Nephron (organoid): ENCODE measurements at regions not wholly inside any gene's neighbourhood (a gene's known extent, or its start where the extent isn't known, plus 50 kb on each side); places are given as distances from the start of the nearest gene placed in this dataset.

Experiments
- H3K27ac Mint-ChIP-seq, 3 experiments: 2 replicates each; pipeline ENCODE4 v1.8.0; 2020; ENCODE audit warnings: mixed read lengths in 3 of 3, mild to moderate bottlenecking in 2 of 3, moderate library complexity in 1 of 3
- H3K27me3 Mint-ChIP-seq: 2 replicates; pipeline ENCODE4 v1.8.0; 2021; ENCODE audit warnings: low read depth, mild to moderate bottlenecking, moderate library complexity, mixed read lengths
- H3K36me3 Mint-ChIP-seq: 2 replicates; pipeline ENCODE4 v1.8.0; 2020; ENCODE audit warnings: low read depth, mixed read lengths
- H3K4me1 Mint-ChIP-seq: 2 replicates; pipeline ENCODE4 v1.8.0; 2020; ENCODE audit warnings: mixed read lengths
- H3K4me3 Mint-ChIP-seq, 3 experiments: 2 replicates each; pipeline ENCODE4 v1.8.0; 2020; ENCODE audit warnings: mild to moderate bottlenecking in 3 of 3, mixed read lengths in 3 of 3, moderate library complexity in 2 of 3
- H3K9me3 Mint-ChIP-seq: 2 replicates; pipeline ENCODE4 v1.8.0; 2020; ENCODE audit warnings: mixed read lengths
- CTCF ChIP-seq, 3 experiments: fragments of 200-600 bp; sonication (generic); IDR thresholded peaks; one replicate each; pipeline ENCODE4 v1.5.0; 2021; ENCODE audit warnings: antibody characterized with exemption in 3 of 3; ENCODE audit not compliant: unreplicated experiment in 3 of 3

GRCh38 chr17:77304051-77304745, 163.4 kb downstream of the SEC14L1 start:
- no peak overlapping the region for H3K4me3 Mint-ChIP-seq
- H3K27me3 Mint-ChIP-seq: peaks cover 3% of the 10 kb centered on the region
- H3K9me3 Mint-ChIP-seq: no peaks in the 10 kb centered on the region
- H3K4me1 Mint-ChIP-seq: peaks cover 38% of the 10 kb centered on the region
- H3K27ac Mint-ChIP-seq: peak overlapping the region; percentile 66 to 90 (median 85)
- no peaks in the 10 kb centered on the region for H3K36me3 Mint-ChIP-seq
- no peak for TF ChIP-seq CTCF (IDR thresholded peaks at IDR 0.05; ENCODE audit: unreplicated experiment in 3 of 3)

- peak overlapping the region; percentile 66 to 90 (median 85) for H3K27ac Mint-ChIP-seq
- no peak overlapping the region for H3K4me3 Mint-ChIP-seq
- H3K27me3 Mint-ChIP-seq: peaks cover 3% of the 10 kb centered on the region
- H3K4me1 Mint-ChIP-seq: peaks cover 41% of the 10 kb centered on the region
- TF ChIP-seq CTCF (IDR thresholded peaks at IDR 0.05; ENCODE audit: unreplicated experiment in 3 of 3): no peak
- H3K9me3 Mint-ChIP-seq: no peaks in the 10 kb centered on the region
- H3K36me3 Mint-ChIP-seq: no peaks in the 10 kb centered on the region
Measured at GRCh38 chr17:77304746-77305473, 164.1 kb downstream of the SEC14L1 start.

- Mint-ChIP-seq H3K9me3 (no peaks in the 10 kb centered on the region), H3K27me3 (peaks cover 3% of the 10 kb centered on the region)
- no peak for TF ChIP-seq CTCF (IDR thresholded peaks at IDR 0.05; ENCODE audit: unreplicated experiment in 3 of 3)
Measured at GRCh38 chr17:77306048-77306789, 165.4 kb downstream of the SEC14L1 start.

GRCh38 chr17:77306790-77307478, 166.2 kb downstream of the SEC14L1 start:
- Mint-ChIP-seq H3K4me1 (peaks cover 54% of the 10 kb centered on the region), H3K27ac (peak overlapping the region; percentile 83 to 91 (median 88)), H3K4me3 (peak overlapping the region in 2 of 3 experiments; percentile 35 to 36), H3K27me3 (peaks cover 3% of the 10 kb centered on the region), H3K36me3 (no peaks in the 10 kb centered on the region), H3K9me3 (no peaks in the 10 kb centered on the region)
- no peak for TF ChIP-seq CTCF (IDR thresholded peaks at IDR 0.05; ENCODE audit: unreplicated experiment in 3 of 3)

More at GRCh38 chr17:77306048-77306789, 165.4 kb downstream of the SEC14L1 start:
- H3K4me1 Mint-ChIP-seq: peaks cover 50% of the 10 kb centered on the region
- peak overlapping the region in 2 of 3 experiments; percentile 35 to 36 for H3K4me3 Mint-ChIP-seq
- H3K36me3 Mint-ChIP-seq: no peaks in the 10 kb centered on the region
- H3K27ac Mint-ChIP-seq: peak overlapping the region; percentile 83 to 91 (median 88)

GRCh38 chr17:77307479-77308198, 166.9 kb downstream of the SEC14L1 start:
- H3K9me3 Mint-ChIP-seq: no peaks in the 10 kb centered on the region

More at GRCh38 chr17:77307479-77308198, 166.9 kb downstream of the SEC14L1 start:
- Mint-ChIP-seq H3K4me1 (peaks cover 61% of the 10 kb centered on the region), H3K36me3 (no peaks in the 10 kb centered on the region), H3K27me3 (peaks cover 3% of the 10 kb centered on the region), H3K27ac (peak overlapping the region; percentile 83 to 88 (median 86)), H3K4me3 (no peak overlapping the region)
- TF ChIP-seq CTCF (IDR thresholded peaks at IDR 0.05; ENCODE audit: unreplicated experiment in 3 of 3): no peak
